ENCODE measurements at regions not wholly inside any gene's neighbourhood (a gene's known extent, or its start where the extent isn't known, plus 50 kb on each side); places are given as distances from the start of the nearest gene placed in this dataset.

- TF ChIP-seq, protein P1, sequence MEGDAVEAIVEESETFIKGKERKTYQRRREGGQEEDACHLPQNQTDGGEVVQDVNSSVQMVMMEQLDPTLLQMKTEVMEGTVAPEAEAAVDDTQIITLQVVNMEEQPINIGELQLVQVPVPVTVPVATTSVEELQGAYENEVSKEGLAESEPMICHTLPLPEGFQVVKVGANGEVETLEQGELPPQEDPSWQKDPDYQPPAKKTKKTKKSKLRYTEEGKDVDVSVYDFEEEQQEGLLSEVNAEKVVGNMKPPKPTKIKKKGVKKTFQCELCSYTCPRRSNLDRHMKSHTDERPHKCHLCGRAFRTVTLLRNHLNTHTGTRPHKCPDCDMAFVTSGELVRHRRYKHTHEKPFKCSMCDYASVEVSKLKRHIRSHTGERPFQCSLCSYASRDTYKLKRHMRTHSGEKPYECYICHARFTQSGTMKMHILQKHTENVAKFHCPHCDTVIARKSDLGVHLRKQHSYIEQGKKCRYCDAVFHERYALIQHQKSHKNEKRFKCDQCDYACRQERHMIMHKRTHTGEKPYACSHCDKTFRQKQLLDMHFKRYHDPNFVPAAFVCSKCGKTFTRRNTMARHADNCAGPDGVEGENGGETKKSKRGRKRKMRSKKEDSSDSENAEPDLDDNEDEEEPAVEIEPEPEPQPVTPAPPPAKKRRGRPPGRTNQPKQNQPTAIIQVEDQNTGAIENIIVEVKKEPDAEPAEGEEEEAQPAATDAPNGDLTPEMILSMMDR (IDR thresholded peaks at IDR 0.05), result no peak
- TF ChIP-seq POLR2A (IDR thresholded peaks at IDR 0.05), result no peak
Measured at GRCh38 chr7:25862261-25863004, 289.6 kb upstream of the NFE2L3 start.

Measured in testis (tissue), 2 donors.